HG02870 (cell line): ENCODE measurements at regions not wholly inside any gene's neighbourhood (a gene's known extent, or its start where the extent isn't known, plus 50 kb on each side); places are given as distances from the start of the nearest gene placed in this dataset.

Experiments used
- ATAC-seq: cut with Tn5 transposase; IDR thresholded peaks from one replicate; pipeline ENCODE4 v1.9.1; 2021; ENCODE audit warnings: mild to moderate bottlenecking, moderate library complexity; ENCODE audit not compliant: unreplicated experiment

GRCh38 chr3:118406562-118406961 lies 628.1 kb downstream of the IGSF11 start:
- ATAC-seq, result no peak

GRCh38 chr3:118408431-118408830 lies 626.2 kb downstream of the IGSF11 start:
- ATAC-seq, result no peak

- peak; percentile 98 for ATAC-seq
These were observed 622.1 kb downstream of the IGSF11 start for GRCh38 chr3:118412503-118412902.

- no peak for ATAC-seq
These were observed 609.3 kb downstream of the IGSF11 start for GRCh38 chr3:118425272-118425837.

- ATAC-seq, result no peak
These were observed 600.8 kb downstream of the IGSF11 start for GRCh38 chr3:118433825-118434224.

- ATAC-seq, result no peak
These were observed 598.7 kb downstream of the IGSF11 start for GRCh38 chr3:118435851-118436350.

- ATAC-seq, result no peak
These were observed 597.9 kb downstream of the IGSF11 start for GRCh38 chr3:118436697-118437262.

GRCh38 chr3:118445036-118445435 lies 589.6 kb downstream of the IGSF11 start:
- no peak for ATAC-seq

- no peak for ATAC-seq
These were observed 587.3 kb downstream of the IGSF11 start for GRCh38 chr3:118447339-118447738.

GRCh38 chr3:118466795-118467330 lies 567.8 kb downstream of the IGSF11 start:
- ATAC-seq, result no peak

- ATAC-seq, result no peak
These were observed 565.8 kb downstream of the IGSF11 start for GRCh38 chr3:118468801-118469200.

- ATAC-seq, result no peak
These were observed 562.1 kb downstream of the IGSF11 start for GRCh38 chr3:118472586-118472985.

GRCh38 chr3:118473343-118473742 lies 561.3 kb downstream of the IGSF11 start:
- ATAC-seq, result no peak

GRCh38 chr3:118476885-118477618 lies 557.6 kb downstream of the IGSF11 start:
- no peak for ATAC-seq

GRCh38 chr3:118477768-118478167 lies 556.9 kb downstream of the IGSF11 start:
- no peak for ATAC-seq

GRCh38 chr3:118478706-118479276 lies 555.9 kb downstream of the IGSF11 start:
- no peak for ATAC-seq

- ATAC-seq, result no peak
These were observed 555.3 kb downstream of the IGSF11 start for GRCh38 chr3:118479376-118479775.

GRCh38 chr3:118480101-118480860 lies 554.4 kb downstream of the IGSF11 start:
- ATAC-seq, result no peak

- ATAC-seq, result no peak
These were observed 549.0 kb downstream of the IGSF11 start for GRCh38 chr3:118485693-118486092.

GRCh38 chr3:118487734-118488133 lies 546.9 kb downstream of the IGSF11 start:
- ATAC-seq, result no peak

GRCh38 chr3:118488732-118489131 lies 545.9 kb downstream of the IGSF11 start:
- ATAC-seq, result no peak
